DMS114 treated with DMSO at 0.1 percent for 48 hours (cell line): ENCODE measurements at regions not wholly inside any gene's neighbourhood (a gene's known extent, or its start where the extent isn't known, plus 50 kb on each side); places are given as distances from the start of the nearest gene placed in this dataset.
"Not testable (repeated sequence)": the region's sequence is repeated elsewhere in the genome, so short reads cannot be mapped to it uniquely, and the experiment has no call there.

Experiments
- DNase-seq: peaks from one replicate; lab custom pipeline; 2025; ENCODE audit not compliant: unreplicated experiment; lab: John Stamatoyannopoulos, UW

- DNase-seq = peak; percentile 44
Observed at GRCh38 chr16:58814348-58814801, 80.3 kb upstream of the GOT2 start.

- DNase-seq = no peak
Observed at GRCh38 chr16:58809213-58809612, 75.1 kb upstream of the GOT2 start.

GRCh38 chr16:58807276-58807675 is 73.2 kb upstream of the GOT2 start:
- no peak for DNase-seq

- DNase-seq = no peak
Observed at GRCh38 chr16:58801838-58802237, 67.7 kb upstream of the GOT2 start.

- no peak for DNase-seq
Observed at GRCh38 chr16:58797137-58797801, 63.2 kb upstream of the GOT2 start.

GRCh38 chr16:58793366-58793765 is 59.2 kb upstream of the GOT2 start:
- DNase-seq = no peak

GRCh38 chr16:58792188-58792587 is 58.1 kb upstream of the GOT2 start:
- no peak for DNase-seq

- not testable (repeated sequence) for DNase-seq
Observed at GRCh38 chr16:58790816-58791557, 56.9 kb upstream of the GOT2 start.

GRCh38 chr16:58789351-58789750 is 55.2 kb upstream of the GOT2 start:
- no peak for DNase-seq
